HEK293 (cell line): ENCODE measurements at regions not wholly inside any gene's neighbourhood (a gene's known extent, or its start where the extent isn't known, plus 50 kb on each side); places are given as distances from the start of the nearest gene placed in this dataset.
A peak's percentile ranks its signal among the peaks of the same experiment; 100 is the strongest.

Experiments
- CTCF ChIA-PET: fragments of 350-600 bp; formaldehyde crosslinking; extraction: SDS; loops from one replicate; lab custom pipeline; 2021; ENCODE audit warnings: antibody characterized with exemption; lab: Yijun Ruan, JAX
- POLR2A ChIA-PET: fragments of 300-600 bp; formaldehyde crosslinking; extraction: SDS; loops from one replicate; lab custom pipeline; 2020; ENCODE audit warnings: antibody characterized with exemption, inconsistent platforms; lab: Yijun Ruan, JAX
- H3K27ac ChIP-seq: fragments of 200-500 bp; sonication (Bioruptor generic); 2 replicates; pipeline ENCODE4 v1.5.1; 2014; ENCODE audit warnings: low read depth, low read length, control low read depth, inconsistent platforms; ENCODE audit errors: extremely low read depth
- H3K36me3 ChIP-seq, 2 experiments: fragments of 200-500 bp in 1 of 2; sonication (Bioruptor generic) in 1 of 2; 1 replicate in 1 of 2; 2 replicates in 1 of 2; pipeline ENCODE4 v1.5.1; 2014 to 2017; ENCODE audit warnings: inconsistent platforms in 2 of 2, low read length in 2 of 2; ENCODE audit not compliant: control insufficient read depth in 2 of 2, insufficient read depth in 1 of 2
- H3K4me1 ChIP-seq: fragments of 200-500 bp; sonication (Bioruptor generic); 2 replicates; pipeline ENCODE4 v1.5.1; 2014; ENCODE audit warnings: mild to moderate bottlenecking, low read length, inconsistent platforms; ENCODE audit not compliant: control insufficient read depth, insufficient read depth
- H3K4me3 ChIP-seq: 2 replicates; pipeline ENCODE4 v1.5.1; 2011; ENCODE audit warnings: low read depth, mild to moderate bottlenecking, control low read depth, low read length, moderate library complexity
- H3K9me3 ChIP-seq: fragments of 200-500 bp; sonication (Bioruptor generic); 2 replicates; pipeline ENCODE4 v1.5.1; 2014; ENCODE audit warnings: low read depth, low read length, inconsistent platforms; ENCODE audit not compliant: control insufficient read depth, insufficient read depth
- ELK4 ChIP-seq: IDR thresholded peaks from 2 replicates; pipeline ENCODE4 v1.6.1; 2011; ENCODE audit warnings: mild to moderate bottlenecking, low read depth, low read length, borderline replicate concordance
- GLIS2 ChIP-seq: fragments of 450-650 bp; formaldehyde crosslinking; IDR thresholded peaks from 2 replicates; pipeline ENCODE4 v1.5.1; 2016; ENCODE audit warnings: missing biosample characterization, missing genetic modification characterization
- ZBTB48 ChIP-seq: fragments of 450-650 bp; formaldehyde crosslinking; IDR thresholded peaks from 2 replicates; pipeline ENCODE4 v1.5.1; 2016; ENCODE audit warnings: missing biosample characterization, missing genetic modification characterization
- ZEB2 ChIP-seq: fragments of 450-650 bp; formaldehyde crosslinking; IDR thresholded peaks from 2 replicates; pipeline ENCODE4 v1.5.1; 2016; ENCODE audit warnings: missing biosample characterization, missing genetic modification characterization
- ZNF169 ChIP-seq: fragments of 450-650 bp; formaldehyde crosslinking; IDR thresholded peaks from 2 replicates; pipeline ENCODE4 v1.5.1; 2016; ENCODE audit warnings: missing biosample characterization, missing genetic modification characterization
- ZNF184 ChIP-seq: fragments of 450-650 bp; IDR thresholded peaks from 2 replicates; pipeline ENCODE4 v1.5.1; 2018; ENCODE audit warnings: missing biosample characterization, mild to moderate bottlenecking, missing genetic modification characterization
- ZNF214 ChIP-seq: fragments of 450-650 bp; formaldehyde crosslinking; IDR thresholded peaks from 2 replicates; pipeline ENCODE4 v1.5.1; 2017; ENCODE audit warnings: missing biosample characterization, mild to moderate bottlenecking, missing genetic modification characterization, borderline replicate concordance
- ZNF223 ChIP-seq: fragments of 450-650 bp; formaldehyde crosslinking; IDR thresholded peaks from 2 replicates; pipeline ENCODE4 v1.5.1; 2016; ENCODE audit warnings: missing biosample characterization, missing genetic modification characterization
- ZNF24 ChIP-seq: fragments of 450-650 bp; formaldehyde crosslinking; IDR thresholded peaks from 2 replicates; pipeline ENCODE4 v1.5.1; 2016; ENCODE audit warnings: missing biosample characterization, missing genetic modification characterization
- ZNF324 ChIP-seq: fragments of 450-650 bp; formaldehyde crosslinking; IDR thresholded peaks from 2 replicates; pipeline ENCODE4 v1.5.1; 2016; ENCODE audit warnings: missing biosample characterization, missing genetic modification characterization
- ZNF366 ChIP-seq: fragments of 450-650 bp; formaldehyde crosslinking; conservative IDR thresholded peaks from 2 replicates; pipeline ENCODE4 v1.5.1; 2016; ENCODE audit warnings: missing biosample characterization, missing genetic modification characterization
- ZNF37A ChIP-seq: fragments of 450-650 bp; IDR thresholded peaks from 2 replicates; pipeline ENCODE4 v1.5.1; 2018; ENCODE audit warnings: missing biosample characterization, missing genetic modification characterization
- ZNF398 ChIP-seq: fragments of 450-650 bp; formaldehyde crosslinking; IDR thresholded peaks from 2 replicates; pipeline ENCODE4 v1.5.1; 2017; ENCODE audit warnings: missing biosample characterization, missing genetic modification characterization
- ZNF404 ChIP-seq: fragments of 450-650 bp; formaldehyde crosslinking; IDR thresholded peaks from 2 replicates; pipeline ENCODE4 v1.5.1; 2017; ENCODE audit warnings: missing biosample characterization, missing genetic modification characterization
- ZNF544 ChIP-seq: fragments of 450-650 bp; formaldehyde crosslinking; IDR thresholded peaks from 2 replicates; pipeline ENCODE4 v1.5.0; 2017; ENCODE audit warnings: missing biosample characterization, missing genetic modification characterization
- ZNF600 ChIP-seq: fragments of 450-650 bp; formaldehyde crosslinking; IDR thresholded peaks from 2 replicates; pipeline ENCODE4 v1.5.1; 2016; ENCODE audit warnings: missing biosample characterization, missing genetic modification characterization
- ZNF660 ChIP-seq: fragments of 450-650 bp; IDR thresholded peaks from 2 replicates; pipeline ENCODE4 v1.5.1; 2018; ENCODE audit warnings: missing biosample characterization, mild to moderate bottlenecking, missing genetic modification characterization
- ZNF692 ChIP-seq: fragments of 450-650 bp; formaldehyde crosslinking; IDR thresholded peaks from 2 replicates; pipeline ENCODE4 v1.5.1; 2016; ENCODE audit warnings: missing biosample characterization, missing genetic modification characterization
- ZNF792 ChIP-seq: fragments of 450-650 bp; formaldehyde crosslinking; IDR thresholded peaks from 2 replicates; pipeline ENCODE4 v1.5.1; 2016; ENCODE audit warnings: missing biosample characterization, missing genetic modification characterization
- TF ChIP-seq, protein P1 (sequence below): fragments of 450-650 bp; formaldehyde crosslinking; IDR thresholded peaks from 2 replicates; pipeline ENCODE4 v1.5.1; 2016; ENCODE audit warnings: missing biosample characterization, missing genetic modification characterization

- CTCF ChIA-PET: no interaction called here
- no peak overlapping the region for H3K4me3 ChIP-seq
- 0 out of 2 replicates have a peak, but pooled peaks have one; percentile 52 for TF ChIP-seq ZNF37A (tag by site-specific recombination)
- TF ChIP-seq ZNF366 (tag by site-specific recombination): peak; percentile 53; the same call in 1 of the 2 replicates
- TF ChIP-seq ZNF184: peak; percentile 87
- no peak for TF ChIP-seq ELK4
- TF ChIP-seq ZNF404 (tag by site-specific recombination): 0 out of 2 replicates have a peak, but pooled peaks have one; percentile 15
- TF ChIP-seq ZBTB48 (tag by site-specific recombination): peak; percentile 81; the same call in 1 of the 2 replicates
- TF ChIP-seq ZNF660 (tag by site-specific recombination): peak; percentile 79; the same call in 1 of the 2 replicates
- peak; percentile 84 for TF ChIP-seq ZNF544 (tag by site-specific recombination)
- no peak for TF ChIP-seq ZNF223
- 0 out of 2 replicates have a peak, but pooled peaks have one; percentile 41 for TF ChIP-seq ZEB2 (tag by site-specific recombination)
- TF ChIP-seq ZNF324 (tag by site-specific recombination): 0 out of 2 replicates have a peak, but pooled peaks have one; percentile 40
- peak; percentile 42; the same call in 1 of the 2 replicates for TF ChIP-seq GLIS2 (tag by site-specific recombination)
- TF ChIP-seq ZNF792 (tag by site-specific recombination): peak; percentile 71; the same call in 1 of the 2 replicates
- TF ChIP-seq, protein P1, sequence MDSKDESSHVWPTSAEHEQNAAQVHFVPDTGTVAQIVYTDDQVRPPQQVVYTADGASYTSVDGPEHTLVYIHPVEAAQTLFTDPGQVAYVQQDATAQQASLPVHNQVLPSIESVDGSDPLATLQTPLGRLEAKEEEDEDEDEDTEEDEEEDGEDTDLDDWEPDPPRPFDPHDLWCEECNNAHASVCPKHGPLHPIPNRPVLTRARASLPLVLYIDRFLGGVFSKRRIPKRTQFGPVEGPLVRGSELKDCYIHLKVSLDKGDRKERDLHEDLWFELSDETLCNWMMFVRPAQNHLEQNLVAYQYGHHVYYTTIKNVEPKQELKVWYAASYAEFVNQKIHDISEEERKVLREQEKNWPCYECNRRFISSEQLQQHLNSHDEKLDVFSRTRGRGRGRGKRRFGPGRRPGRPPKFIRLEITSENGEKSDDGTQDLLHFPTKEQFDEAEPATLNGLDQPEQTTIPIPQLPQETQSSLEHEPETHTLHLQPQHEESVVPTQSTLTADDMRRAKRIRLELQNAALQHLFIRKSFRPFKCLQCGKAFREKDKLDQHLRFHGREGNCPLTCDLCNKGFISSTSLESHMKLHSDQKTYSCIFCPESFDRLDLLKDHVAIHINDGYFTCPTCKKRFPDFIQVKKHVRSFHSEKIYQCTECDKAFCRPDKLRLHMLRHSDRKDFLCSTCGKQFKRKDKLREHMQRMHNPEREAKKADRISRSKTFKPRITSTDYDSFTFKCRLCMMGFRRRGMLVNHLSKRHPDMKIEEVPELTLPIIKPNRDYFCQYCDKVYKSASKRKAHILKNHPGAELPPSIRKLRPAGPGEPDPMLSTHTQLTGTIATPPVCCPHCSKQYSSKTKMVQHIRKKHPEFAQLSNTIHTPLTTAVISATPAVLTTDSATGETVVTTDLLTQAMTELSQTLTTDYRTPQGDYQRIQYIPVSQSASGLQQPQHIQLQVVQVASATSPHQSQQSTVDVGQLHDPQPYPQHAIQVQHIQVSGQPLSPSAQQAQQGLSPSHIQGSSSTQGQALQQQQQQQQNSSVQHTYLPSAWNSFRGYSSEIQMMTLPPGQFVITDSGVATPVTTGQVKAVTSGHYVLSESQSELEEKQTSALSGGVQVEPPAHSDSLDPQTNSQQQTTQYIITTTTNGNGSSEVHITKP (tag by site-specific recombination): no peak
- TF ChIP-seq ZNF214 (tag by site-specific recombination): peak; percentile 33; the same call in 1 of the 2 replicates
- 0 out of 2 replicates have a peak, but pooled peaks have one; percentile 30 for TF ChIP-seq ZNF24 (tag by site-specific recombination)
- TF ChIP-seq ZNF600: peak; percentile 78
- TF ChIP-seq ZNF398 (tag by site-specific recombination): peak; percentile 45; the same call in 1 of the 2 replicates
- 0 out of 2 replicates have a peak, but pooled peaks have one; percentile 28 for TF ChIP-seq ZNF692
- no peak for TF ChIP-seq ZNF169
- H3K9me3 ChIP-seq: 0 out of 2 replicates have a peak, but pooled peaks cover 2% of the 10 kb centered on the region
- POLR2A ChIA-PET: interaction anchor here (0.7 kb wide), 1 partner anchor 62 kb away, joined by 3 read pairs; the partner anchor contains the start of gene NPTX2
- H3K4me1 ChIP-seq: no peaks in the 10 kb centered on the region
- no peak overlapping the region for H3K27ac ChIP-seq
- H3K36me3 ChIP-seq: no peaks in the 10 kb centered on the region
Observed at GRCh38 chr7:98555403-98555802, 61.7 kb upstream of the NPTX2 start.
